ENCODE measurements at regions not wholly inside any gene's neighbourhood (a gene's known extent, or its start where the extent isn't known, plus 50 kb on each side); places are given as distances from the start of the nearest gene placed in this dataset.

DNA sequence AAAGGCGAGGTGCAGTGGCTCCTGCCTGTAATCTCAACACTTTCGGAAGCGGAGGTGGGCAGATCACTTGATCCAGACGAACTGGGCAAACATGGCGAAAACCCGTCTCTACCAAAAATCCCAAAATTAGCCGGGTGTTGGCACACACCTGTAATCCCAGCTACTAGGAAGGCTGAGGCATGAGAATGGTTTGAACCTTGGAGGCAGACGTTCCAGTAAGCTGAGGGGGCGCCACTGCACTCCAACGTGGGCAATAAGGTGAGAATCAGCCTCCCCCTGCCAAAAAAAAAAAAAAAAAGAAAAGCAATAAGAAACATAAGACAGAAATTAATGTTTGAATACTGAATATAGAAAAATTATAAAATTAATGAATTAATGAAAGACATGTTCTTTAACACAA, 928.7 kb downstream of the LRFN5 start:
- TF ChIP-seq EZH2 (IDR thresholded peaks at IDR 0.05; ENCODE audit: borderline replicate concordance, low read depth, low read length, poor library complexity, severe bottlenecking): no peak
- TF ChIP-seq, protein P1, sequence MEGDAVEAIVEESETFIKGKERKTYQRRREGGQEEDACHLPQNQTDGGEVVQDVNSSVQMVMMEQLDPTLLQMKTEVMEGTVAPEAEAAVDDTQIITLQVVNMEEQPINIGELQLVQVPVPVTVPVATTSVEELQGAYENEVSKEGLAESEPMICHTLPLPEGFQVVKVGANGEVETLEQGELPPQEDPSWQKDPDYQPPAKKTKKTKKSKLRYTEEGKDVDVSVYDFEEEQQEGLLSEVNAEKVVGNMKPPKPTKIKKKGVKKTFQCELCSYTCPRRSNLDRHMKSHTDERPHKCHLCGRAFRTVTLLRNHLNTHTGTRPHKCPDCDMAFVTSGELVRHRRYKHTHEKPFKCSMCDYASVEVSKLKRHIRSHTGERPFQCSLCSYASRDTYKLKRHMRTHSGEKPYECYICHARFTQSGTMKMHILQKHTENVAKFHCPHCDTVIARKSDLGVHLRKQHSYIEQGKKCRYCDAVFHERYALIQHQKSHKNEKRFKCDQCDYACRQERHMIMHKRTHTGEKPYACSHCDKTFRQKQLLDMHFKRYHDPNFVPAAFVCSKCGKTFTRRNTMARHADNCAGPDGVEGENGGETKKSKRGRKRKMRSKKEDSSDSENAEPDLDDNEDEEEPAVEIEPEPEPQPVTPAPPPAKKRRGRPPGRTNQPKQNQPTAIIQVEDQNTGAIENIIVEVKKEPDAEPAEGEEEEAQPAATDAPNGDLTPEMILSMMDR (conservative IDR thresholded peaks at IDR 0.05; ENCODE audit: low read depth, low read length): 0 out of 2 replicates have a peak, but pooled peaks have one; percentile 13
